K562 (cell line): ENCODE measurements at regions not wholly inside any gene's neighbourhood (a gene's known extent, or its start where the extent isn't known, plus 50 kb on each side); places are given as distances from the start of the nearest gene placed in this dataset.

Experiments used
- ATAC-seq: fragments of 200-7000 bp; cut with Tn5 transposase; 3 replicates; pipeline ENCODE4 v1.9.1; 2020; ENCODE audit warnings: moderate library complexity
- BruUV-seq: library from RNA; stranded (reverse); fragments of 400-500 nt; replicated peaks from 2 replicates; lab custom pipeline; 2021; lab: Mats Ljungman, UMichigan
- CTCF ChIA-PET: fragments of 300-600 bp; formaldehyde crosslinking; extraction: SDS; loops from one replicate; lab custom pipeline; 2021; ENCODE audit warnings: low intra/inter-chr PET ratio; lab: Yijun Ruan, JAX
- POLR2A ChIA-PET: fragments of 300-600, 350-650 bp; sonication (Branson Sonifier 250); formaldehyde crosslinking; extraction: SDS; loops from one replicate; lab custom pipeline; 2021; ENCODE audit warnings: antibody characterized with exemption, inconsistent platforms; lab: Yijun Ruan, JAX
- DNase-seq, 4 experiments: peaks; one replicate each; pipeline versions ENCODE4 v3.0.0 to v3.0.0-alpha.2; 2011 to 2018; ENCODE audit warnings: low spot score in 3 of 4, mixed read lengths in 3 of 4; ENCODE audit errors: extremely low read depth in 1 of 4
- FAIRE-seq: peaks from 2 replicates; lab custom pipeline; 2011; peaks lifted over from hg19 to GRCh38; lab: Jason Lieb, UNC
- H2AFZ ChIP-seq: 2 replicates; pipeline ENCODE4 v1.6.0; 2011; ENCODE audit warnings: low read depth, low read length, control low read depth, inconsistent platforms
- H3K27ac ChIP-seq: fragments of 200-600 bp; 3 replicates; pipeline ENCODE4 v1.8.0; 2011; ENCODE audit warnings: low read depth, mild to moderate bottlenecking, control low read depth, inconsistent platforms, low read length, moderate library complexity, mixed read lengths; ENCODE audit errors: extremely low read depth
- H3K27me3 ChIP-seq, 2 experiments: fragments of 300-600 bp in 1 of 2; 2 replicates in 1 of 2; 3 replicates in 1 of 2; pipeline versions ENCODE4 v1.6.0 to v1.8.0; 2011; ENCODE audit warnings: inconsistent platforms in 2 of 2, low read length in 2 of 2, mild to moderate bottlenecking in 1 of 2, mixed read lengths in 1 of 2, moderate library complexity in 1 of 2; ENCODE audit not compliant: control insufficient read depth in 2 of 2, insufficient read depth in 2 of 2
- H3K36me3 ChIP-seq: fragments of 300-600 bp; 3 replicates; pipeline ENCODE4 v1.8.0; 2011; ENCODE audit warnings: mild to moderate bottlenecking, low read length, inconsistent platforms; ENCODE audit not compliant: control insufficient read depth, insufficient read depth
- H3K4me1 ChIP-seq, 2 experiments: fragments of 200-600 bp in 1 of 2; replicated peaks in 1 of 2; 2 replicates in 1 of 2; 3 replicates in 1 of 2; pipeline versions ENCODE4 v1.5.1 to v1.8.0; 2011; ENCODE audit warnings: inconsistent platforms in 2 of 2, low read length in 2 of 2, mild to moderate bottlenecking in 1 of 2, mixed read lengths in 1 of 2, moderate library complexity in 1 of 2; ENCODE audit not compliant: control insufficient read depth in 2 of 2, insufficient read depth in 2 of 2
- H3K4me2 ChIP-seq: 2 replicates; pipeline ENCODE4 v1.6.1; 2011; ENCODE audit warnings: low read length, control low read depth, inconsistent platforms, mixed read lengths; ENCODE audit not compliant: insufficient read depth
- H3K4me3 ChIP-seq: fragments of 200-600 bp; sonication (generic), shearing (Covaris generic); 2 replicates; pipeline ENCODE4 v1.5.1; 2016; ENCODE audit warnings: control low read depth, inconsistent platforms
- H3K79me2 ChIP-seq: fragments of 200-600 bp; 3 replicates; pipeline ENCODE4 v1.8.0; 2011; ENCODE audit warnings: low read length, inconsistent platforms; ENCODE audit not compliant: control insufficient read depth, insufficient read depth
- H3K9ac ChIP-seq, 2 experiments: 2 replicates each; pipeline versions ENCODE4 v1.6.0 to v1.6.1; 2011; ENCODE audit warnings: low read depth in 2 of 2, low read length in 2 of 2, control low read depth in 1 of 2, inconsistent platforms in 1 of 2, mild to moderate bottlenecking in 1 of 2, mixed read lengths in 1 of 2; ENCODE audit not compliant: insufficient read depth in 1 of 2
- H3K9me1 ChIP-seq: one replicate; pipeline ENCODE4 v1.6.0; 2011; ENCODE audit warnings: inconsistent platforms, mild to moderate bottlenecking, low read length, moderate library complexity; ENCODE audit not compliant: control insufficient read depth, insufficient read depth
- H3K9me3 ChIP-seq: replicated peaks from 2 replicates; pipeline ENCODE4 v1.5.1; 2011; ENCODE audit warnings: low read depth, low read length, inconsistent platforms; ENCODE audit not compliant: control insufficient read depth, insufficient read depth
- H4K20me1 ChIP-seq: replicated peaks from 2 replicates; pipeline ENCODE4 v1.6.1; 2011; ENCODE audit warnings: low read length, inconsistent platforms, mixed read lengths; ENCODE audit not compliant: control insufficient read depth, insufficient read depth
- CREB5 ChIP-seq: fragments of 250-450 bp; sonication (Bioruptor Pico); IDR thresholded peaks from 2 replicates; pipeline ENCODE4 v1.5.0; 2020; ENCODE audit warnings: mild to moderate bottlenecking
- MAFF ChIP-seq: IDR thresholded peaks from 2 replicates; pipeline ENCODE4 v1.6.1; 2012; ENCODE audit warnings: low read length, improper control_type of control experiment
- MAZ ChIP-seq, 2 experiments: fragments of 450-650 bp in 1 of 2; sonication (generic) in 1 of 2; formaldehyde crosslinking; IDR thresholded peaks in 1 of 2; conservative IDR thresholded peaks in 1 of 2; 2 replicates each; pipeline versions ENCODE4 v1.4.0 to v1.5.0; 2020; ENCODE audit warnings: mild to moderate bottlenecking in 1 of 2, missing genetic modification reagents in 1 of 2
- NFXL1 ChIP-seq: fragments of 450-650 bp; formaldehyde crosslinking; IDR thresholded peaks from 2 replicates; pipeline ENCODE4 v1.4.0; 2021; ENCODE audit warnings: mild to moderate bottlenecking
- RBM22 ChIP-seq: fragments of 200-400 bp; formaldehyde crosslinking; IDR thresholded peaks from 2 replicates; pipeline ENCODE4 v1.6.1; 2018; ENCODE audit warnings: low read length, low read depth; ENCODE audit not compliant: poor library complexity, severe bottlenecking
- SMC3 ChIP-seq: conservative IDR thresholded peaks from 2 replicates; pipeline ENCODE4 v1.6.1; 2011; ENCODE audit warnings: low read depth, low read length, improper control_type of control experiment; ENCODE audit not compliant: insufficient read depth
- SNIP1 ChIP-seq: fragments of 450-650 bp; IDR thresholded peaks from 2 replicates; pipeline ENCODE4 v1.7.1; 2017; ENCODE audit warnings: low read depth, mild to moderate bottlenecking
- TEAD4 ChIP-seq, 2 experiments: sonication (generic) in 1 of 2; formaldehyde crosslinking in 1 of 2; IDR thresholded peaks; 2 replicates each; pipeline versions ENCODE4 v1.6.1 to v1.8.0; 2012 to 2022; ENCODE audit warnings: borderline replicate concordance in 1 of 2, inconsistent platforms in 1 of 2, low read length in 1 of 2, mild to moderate bottlenecking in 1 of 2, missing genetic modification reagents in 1 of 2
- YBX1 ChIP-seq: fragments of 450-650 bp; IDR thresholded peaks from 2 replicates; pipeline ENCODE4 v1.7.1; 2016; ENCODE audit warnings: mild to moderate bottlenecking
- YY1 ChIP-seq, 3 experiments: IDR thresholded peaks; 2 replicates each; pipeline ENCODE4 v1.6.1; 2011; ENCODE audit warnings: low read length in 2 of 3, mild to moderate bottlenecking in 2 of 3, moderate library complexity in 2 of 3, borderline replicate concordance in 1 of 3, control low read depth in 1 of 3, low read depth in 1 of 3; ENCODE audit not compliant: insufficient read depth in 3 of 3, insufficient replicate concordance in 2 of 3, control insufficient read depth in 1 of 3, insufficient read length in 1 of 3; ENCODE audit errors: extremely low read depth in 1 of 3
- ZNF143 ChIP-seq: sonication (generic); formaldehyde crosslinking; IDR thresholded peaks from 2 replicates; pipeline ENCODE4 v1.9.0; 2022; ENCODE audit warnings: mild to moderate bottlenecking, missing genetic modification reagents
- ZNF449 ChIP-seq: fragments of 250-450 bp; sonication (Bioruptor Pico); IDR thresholded peaks from 2 replicates; pipeline ENCODE4 v1.8.0; 2022; ENCODE audit warnings: moderate library complexity, mild to moderate bottlenecking, inconsistent platforms
- WGBS: fragments of 100-300 bp; shearing (Covaris generic); methylation state at CpG from one replicate; pipeline ENCODE4 v1.1.6; 2016; ENCODE audit warnings: low coverage, mixed read lengths; ENCODE audit not compliant: insufficient coverage; ENCODE audit errors: missing lambda C conversion rate; 5-methylcytosine and 5-hydroxymethylcytosine counted together
- in situ Hi-C: fragments of 300-500 bp; cut with MboI; formaldehyde crosslinking; loops from 4 replicates; pipeline ENCODE4 v1.15.0; 2018; ENCODE audit warnings: inconsistent platforms, mixed read lengths
- intact Hi-C: fragments of 100-400 bp; cut with micrococcal nuclease; formaldehyde crosslinking; loops from 2 replicates; pipeline ENCODE4 v1.14.2; 2022
- TF ChIP-seq, protein P1 (sequence below): fragments of 250-450 bp; sonication (Bioruptor Pico); IDR thresholded peaks from 2 replicates; pipeline ENCODE4 v1.4.0; 2020; ENCODE audit warnings: mild to moderate bottlenecking, moderate library complexity

DNA sequence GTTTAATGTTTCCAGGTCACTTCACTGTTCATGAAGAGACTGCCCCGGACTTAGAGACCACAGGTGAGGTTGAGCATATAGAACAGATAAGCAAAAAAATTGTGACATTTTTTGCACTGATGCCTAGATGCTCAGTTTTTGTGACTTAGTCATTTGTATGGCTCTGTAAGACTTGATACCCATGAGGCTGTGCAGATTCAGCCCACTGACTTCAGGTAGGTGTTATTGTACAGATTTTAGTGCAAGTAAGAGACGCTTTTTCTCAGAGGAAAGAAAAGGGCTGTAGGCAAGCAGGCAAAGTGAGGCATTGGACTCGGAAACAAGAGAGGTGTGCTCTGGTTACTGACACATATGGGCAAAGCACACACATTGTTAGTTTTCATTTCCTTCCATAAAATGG, 820.1 kb upstream of the SORCS1 start:
- intact Hi-C loops = no loop called here
- 0% methylated on average over 3 of the region's 3 CpGs for whole genome bisulfite sequencing
- ATAC-seq (no peak), FAIRE-seq (no peak), DNase-seq (no peak)
- H3K9me1 ChIP-seq = no peaks in the 10 kb centered on the region
- H3K36me3 ChIP-seq = no peaks in the 10 kb centered on the region
- no peaks in the 10 kb centered on the region for H3K4me1 ChIP-seq
- H3K4me3 ChIP-seq = no peak overlapping the region
- BruUV-seq = no TSS peak
- no peaks in the 10 kb centered on the region for H3K79me2 ChIP-seq
- no peak overlapping the region for H3K9ac ChIP-seq
- no peak overlapping the region for H3K27ac ChIP-seq
- H2AFZ ChIP-seq = no peak overlapping the region
- H4K20me1 ChIP-seq = no peaks in the 10 kb centered on the region
- ChIA-PET CTCF (no interaction called here), POLR2A (no interaction called here)
- in situ Hi-C loops = no loop called here
- no peaks in the 10 kb centered on the region for H3K9me3 ChIP-seq
- H3K27me3 ChIP-seq = no peaks in the 10 kb centered on the region
- no peak overlapping the region for H3K4me2 ChIP-seq
- TF ChIP-seq YY1 (IDR thresholded peaks at IDR 0.05; ENCODE audit: borderline replicate concordance in 1 of 3, control insufficient read depth in 1 of 3, extremely low read depth in 1 of 3, insufficient read depth in 3 of 3, insufficient read length in 1 of 3, insufficient replicate concordance in 2 of 3, low read depth in 1 of 3, low read length in 2 of 3) (no peak), NFXL1 (no peak), MAZ (CRISPR knock-in tag; conservative IDR thresholded peaks at IDR 0.05 in 1 of 2, IDR thresholded peaks at IDR 0.05 in 1 of 2) (no peak), ZNF143 (no peak), ZNF449 (CRISPR knock-in tag) (no peak), CREB5 (CRISPR knock-in tag) (no peak), RBM22 (no peak), SNIP1 (no peak), TEAD4 (IDR thresholded peaks at IDR 0.05; ENCODE audit: low read length) (no peak), TEAD4 (CRISPR knock-in tag; IDR thresholded peaks at IDR 0.05; ENCODE audit: borderline replicate concordance) (no peak), YBX1 (no peak), MAFF (no peak), SMC3 (no peak)
- TF ChIP-seq, protein P1, sequence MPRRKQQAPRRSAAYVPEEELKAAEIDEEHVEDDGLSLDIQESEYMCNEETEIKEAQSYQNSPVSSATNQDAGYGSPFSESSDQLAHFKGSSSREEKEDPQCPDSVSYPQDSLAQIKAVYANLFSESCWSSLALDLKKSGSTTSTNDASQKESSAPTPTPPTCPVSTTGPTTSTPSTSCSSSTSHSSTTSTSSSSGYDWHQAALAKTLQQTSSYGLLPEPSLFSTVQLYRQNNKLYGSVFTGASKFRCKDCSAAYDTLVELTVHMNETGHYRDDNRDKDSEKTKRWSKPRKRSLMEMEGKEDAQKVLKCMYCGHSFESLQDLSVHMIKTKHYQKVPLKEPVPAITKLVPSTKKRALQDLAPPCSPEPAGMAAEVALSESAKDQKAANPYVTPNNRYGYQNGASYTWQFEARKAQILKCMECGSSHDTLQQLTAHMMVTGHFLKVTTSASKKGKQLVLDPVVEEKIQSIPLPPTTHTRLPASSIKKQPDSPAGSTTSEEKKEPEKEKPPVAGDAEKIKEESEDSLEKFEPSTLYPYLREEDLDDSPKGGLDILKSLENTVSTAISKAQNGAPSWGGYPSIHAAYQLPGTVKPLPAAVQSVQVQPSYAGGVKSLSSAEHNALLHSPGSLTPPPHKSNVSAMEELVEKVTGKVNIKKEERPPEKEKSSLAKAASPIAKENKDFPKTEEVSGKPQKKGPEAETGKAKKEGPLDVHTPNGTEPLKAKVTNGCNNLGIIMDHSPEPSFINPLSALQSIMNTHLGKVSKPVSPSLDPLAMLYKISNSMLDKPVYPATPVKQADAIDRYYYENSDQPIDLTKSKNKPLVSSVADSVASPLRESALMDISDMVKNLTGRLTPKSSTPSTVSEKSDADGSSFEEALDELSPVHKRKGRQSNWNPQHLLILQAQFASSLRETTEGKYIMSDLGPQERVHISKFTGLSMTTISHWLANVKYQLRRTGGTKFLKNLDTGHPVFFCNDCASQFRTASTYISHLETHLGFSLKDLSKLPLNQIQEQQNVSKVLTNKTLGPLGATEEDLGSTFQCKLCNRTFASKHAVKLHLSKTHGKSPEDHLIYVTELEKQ = no peak
